ENCODE measurements at regions not wholly inside any gene's neighbourhood (a gene's known extent, or its start where the extent isn't known, plus 50 kb on each side); places are given as distances from the start of the nearest gene placed in this dataset.
A peak's percentile ranks its signal among the peaks of the same experiment; 100 is the strongest.
"Not testable (repeated sequence)": the region's sequence is repeated elsewhere in the genome, so short reads cannot be mapped to it uniquely, and the experiment has no call there.

GRCh38 chr22:44650806-44651205 is 51.2 kb upstream of the PRR5 start:
- no peak for DNase-seq (ENCODE audit: low spot score)

- DNase-seq (ENCODE audit: low spot score): no peak
Observed at GRCh38 chr22:44648821-44649565, 53.0 kb upstream of the PRR5 start.

GRCh38 chr22:44648085-44648820 is 53.8 kb upstream of the PRR5 start:
- DNase-seq (ENCODE audit: low spot score): no peak

GRCh38 chr22:44647141-44647540 is 54.9 kb upstream of the PRR5 start:
- DNase-seq (ENCODE audit: low spot score): no peak

- DNase-seq (ENCODE audit: low spot score): no peak
Observed at GRCh38 chr22:44646668-44647067, 55.3 kb upstream of the PRR5 start.

- no peak for DNase-seq (ENCODE audit: low spot score)
Observed at GRCh38 chr22:44646141-44646540, 55.9 kb upstream of the PRR5 start.

- DNase-seq (ENCODE audit: low spot score): no peak
Observed at GRCh38 chr22:44645531-44645930, 56.5 kb upstream of the PRR5 start.

- DNase-seq (ENCODE audit: low spot score): no peak
Observed at GRCh38 chr22:44645083-44645482, 56.9 kb upstream of the PRR5 start.

- DNase-seq (ENCODE audit: low spot score): not testable (repeated sequence)
Observed at GRCh38 chr22:44643526-44644101, 58.4 kb upstream of the PRR5 start.

- DNase-seq (ENCODE audit: low spot score): no peak
Observed at GRCh38 chr22:44642096-44642644, 59.8 kb upstream of the PRR5 start.

GRCh38 chr22:44640618-44641155 is 61.3 kb upstream of the PRR5 start:
- DNase-seq (ENCODE audit: low spot score): no peak

GRCh38 chr22:44639891-44640617 is 62.0 kb upstream of the PRR5 start:
- DNase-seq (ENCODE audit: low spot score): no peak

GRCh38 chr22:44638971-44639760 is 62.8 kb upstream of the PRR5 start:
- DNase-seq (ENCODE audit: low spot score): no peak

GRCh38 chr22:44636502-44637206 is 65.3 kb upstream of the PRR5 start:
- not testable (repeated sequence) for DNase-seq (ENCODE audit: low spot score)

GRCh38 chr22:44635567-44635966 is 66.4 kb upstream of the PRR5 start:
- DNase-seq (ENCODE audit: low spot score): not testable (repeated sequence)

GRCh38 chr22:44634426-44635321 is 67.3 kb upstream of the PRR5 start:
- no peak for DNase-seq (ENCODE audit: low spot score)

GRCh38 chr22:44633647-44634046 is 68.4 kb upstream of the PRR5 start:
- no peak for DNase-seq (ENCODE audit: low spot score)

- peak; percentile 13 for DNase-seq (ENCODE audit: low spot score)
Observed at GRCh38 chr22:44632541-44633396, 69.2 kb upstream of the PRR5 start.
